Immature natural killer cell (primary cell): ENCODE measurements at regions not wholly inside any gene's neighbourhood (a gene's known extent, or its start where the extent isn't known, plus 50 kb on each side); places are given as distances from the start of the nearest gene placed in this dataset.

Experiments
- DNase-seq, 3 donors: peaks; one replicate each; pipeline ENCODE4 v3.0.0; 2022; ENCODE audit warnings: mixed read lengths in 1 of 3
- H3K27ac Mint-ChIP-seq, 6 donors: one replicate each; pipeline ENCODE4 v1.8.0; 2020; ENCODE audit warnings: mixed read lengths in 6 of 6, mild to moderate bottlenecking in 5 of 6, inconsistent platforms in 4 of 6, moderate library complexity in 3 of 6
- H3K27me3 Mint-ChIP-seq, 3 donors: one replicate each; pipeline ENCODE4 v1.8.0; 2020 to 2021; ENCODE audit warnings: low read depth in 3 of 3, mild to moderate bottlenecking in 3 of 3, mixed read lengths in 3 of 3, moderate library complexity in 3 of 3, inconsistent platforms in 1 of 3
- H3K36me3 Mint-ChIP-seq, 3 donors: one replicate each; pipeline ENCODE4 v1.8.0; 2020; ENCODE audit warnings: mixed read lengths in 3 of 3, inconsistent platforms in 2 of 3, mild to moderate bottlenecking in 2 of 3
- H3K4me1 Mint-ChIP-seq, 2 donors: one replicate each; pipeline ENCODE4 v1.8.0; 2020; ENCODE audit warnings: inconsistent platforms in 2 of 2, mild to moderate bottlenecking in 2 of 2, mixed read lengths in 2 of 2, moderate library complexity in 1 of 2
- H3K4me3 Mint-ChIP-seq, 5 donors: one replicate each; pipeline ENCODE4 v1.8.0; 2020; ENCODE audit warnings: mild to moderate bottlenecking in 5 of 5, mixed read lengths in 5 of 5, inconsistent platforms in 3 of 5, moderate library complexity in 3 of 5
- H3K9me3 Mint-ChIP-seq, 6 donors: one replicate each; pipeline ENCODE4 v1.8.0; 2020; ENCODE audit warnings: mild to moderate bottlenecking in 6 of 6, mixed read lengths in 6 of 6, inconsistent platforms in 4 of 6, moderate library complexity in 3 of 6

DNA sequence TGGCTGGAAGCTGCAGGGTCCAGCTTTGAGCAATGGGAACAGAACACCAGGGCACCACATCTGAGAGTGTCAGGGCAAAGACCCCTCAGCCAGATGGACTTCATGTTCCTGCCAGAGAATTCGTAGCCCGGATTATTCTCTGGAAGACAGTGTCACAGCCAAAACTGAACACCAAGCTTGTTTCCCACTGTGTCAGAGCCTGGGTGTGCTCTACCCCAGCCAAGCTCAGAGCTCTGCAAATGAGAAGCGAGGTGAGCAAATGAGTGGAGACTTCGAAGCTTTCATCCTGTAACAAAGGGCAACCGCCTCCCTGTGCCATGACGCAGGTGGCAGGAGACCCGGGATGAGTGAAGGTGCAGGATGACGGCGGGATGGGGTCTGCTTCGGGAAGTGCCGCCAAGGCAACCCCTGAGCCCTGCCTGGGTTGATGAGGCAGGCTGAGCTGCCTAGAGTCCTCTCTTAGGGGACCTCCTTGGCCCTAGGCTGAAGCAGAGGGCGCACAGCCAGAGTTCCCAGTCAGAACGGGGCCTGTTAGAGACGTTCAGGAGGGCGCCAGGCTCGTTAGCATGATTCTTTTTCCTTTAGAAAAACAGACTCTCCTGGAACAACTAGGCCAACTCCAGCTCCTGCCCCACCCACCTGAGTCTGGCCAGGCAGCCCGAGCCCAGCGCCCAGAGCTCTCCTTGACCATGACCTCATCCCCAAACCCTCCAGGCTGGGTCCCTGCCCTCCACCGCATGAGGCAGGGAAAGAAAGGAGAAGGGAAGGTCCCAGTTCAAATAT lies 187.7 kb downstream of the SOD2 start:
- no peaks in the 10 kb centered on the region for H3K9me3 Mint-ChIP-seq
- H3K27ac Mint-ChIP-seq: no peak overlapping the region

DNA sequence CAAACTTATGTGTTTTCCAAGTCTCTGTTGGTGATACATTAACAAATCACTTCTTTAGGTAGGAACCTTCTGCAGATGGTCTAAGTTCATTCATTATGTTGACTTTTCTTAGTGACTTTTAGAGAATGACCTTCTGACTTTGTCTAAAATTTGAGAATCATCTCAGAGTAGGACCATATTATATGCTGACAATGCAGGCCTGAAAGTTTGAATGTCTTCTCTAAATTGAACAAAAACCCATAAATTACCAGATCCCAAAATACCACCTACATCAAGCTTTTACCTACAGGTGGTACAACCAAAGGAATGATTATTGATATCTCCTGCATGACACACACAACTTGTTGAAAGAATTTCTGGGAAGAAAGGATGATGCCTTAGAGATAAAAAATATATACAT lies 191.5 kb downstream of the SOD2 start:
- H3K4me1 Mint-ChIP-seq: no peaks in the 10 kb centered on the region
- no peak overlapping the region for H3K4me3 Mint-ChIP-seq
- H3K27ac Mint-ChIP-seq: no peak overlapping the region
- peaks cover 1 to 3% (median 2%) of the 10 kb centered on the region in 3 donors for H3K27me3 Mint-ChIP-seq
- DNase-seq: no peak
- H3K9me3 Mint-ChIP-seq: peaks cover 0 to 5% (median 2%) of the 10 kb centered on the region in 6 donors
- no peaks in the 10 kb centered on the region for H3K36me3 Mint-ChIP-seq

More for the DNA sequence above, 187.7 kb downstream of the SOD2 start:
- no peaks in the 10 kb centered on the region for H3K4me1 Mint-ChIP-seq
- H3K4me3 Mint-ChIP-seq: no peak overlapping the region
- H3K27me3 Mint-ChIP-seq: peaks cover 0 to 3% (median 1%) of the 10 kb centered on the region in 3 donors
- DNase-seq: no peak
- no peaks in the 10 kb centered on the region for H3K36me3 Mint-ChIP-seq

DNA sequence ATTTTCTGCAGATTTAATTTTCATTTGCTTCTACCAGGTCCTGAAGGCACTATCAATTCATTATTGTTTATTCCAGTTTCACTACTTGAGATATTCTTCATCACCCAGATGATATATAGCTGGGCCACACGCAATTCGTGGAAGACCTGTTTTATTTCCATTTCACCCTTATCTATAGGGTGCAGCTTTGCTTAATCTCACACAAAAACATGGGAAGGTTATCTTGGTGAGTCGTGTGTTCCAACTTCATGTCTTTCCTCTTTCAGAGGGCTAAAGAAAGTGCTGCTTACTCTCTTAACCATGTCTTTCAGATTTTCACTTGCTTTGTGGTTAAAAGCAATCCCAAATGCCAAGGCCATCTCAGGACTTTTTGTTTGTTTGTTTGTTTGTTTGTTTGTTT lies 194.0 kb downstream of the SOD2 start:
- Mint-ChIP-seq H3K4me3 (no peak overlapping the region), H3K36me3 (no peaks in the 10 kb centered on the region), H3K27ac (no peak overlapping the region), H3K9me3 (peaks cover 0 to 5% (median 2%) of the 10 kb centered on the region in 6 donors), H3K27me3 (peaks cover 3 to 6% (median 5%) of the 10 kb centered on the region in 3 donors), H3K4me1 (no peaks in the 10 kb centered on the region)
- DNase-seq: no peak

DNA sequence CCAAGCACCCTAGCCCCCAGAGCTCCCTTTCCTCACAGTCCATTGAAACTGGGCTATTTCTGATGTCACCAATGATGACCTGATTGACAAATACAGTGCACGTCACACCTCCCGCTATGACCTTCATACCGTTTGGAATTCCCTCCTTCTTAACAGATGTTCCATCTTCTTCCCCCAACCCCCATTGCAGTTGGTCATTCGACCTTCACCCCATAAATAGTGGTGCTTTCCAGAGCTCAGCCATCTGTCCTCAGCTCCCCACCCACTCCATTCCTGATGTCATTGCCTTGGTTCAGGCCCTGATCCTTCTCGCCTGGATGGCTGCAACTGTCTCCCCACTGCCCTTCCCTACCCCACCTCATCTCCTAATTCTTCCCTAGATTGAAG lies 198.5 kb downstream of the SOD2 start:
- DNase-seq: no peak
- Mint-ChIP-seq H3K27me3 (peaks cover 1 to 7% (median 5%) of the 10 kb centered on the region in 3 donors), H3K36me3 (no peaks in the 10 kb centered on the region), H3K4me3 (no peak overlapping the region), H3K4me1 (no peaks in the 10 kb centered on the region), H3K27ac (no peak overlapping the region), H3K9me3 (peaks cover 0 to 4% (median 0%) of the 10 kb centered on the region in 6 donors)

DNA sequence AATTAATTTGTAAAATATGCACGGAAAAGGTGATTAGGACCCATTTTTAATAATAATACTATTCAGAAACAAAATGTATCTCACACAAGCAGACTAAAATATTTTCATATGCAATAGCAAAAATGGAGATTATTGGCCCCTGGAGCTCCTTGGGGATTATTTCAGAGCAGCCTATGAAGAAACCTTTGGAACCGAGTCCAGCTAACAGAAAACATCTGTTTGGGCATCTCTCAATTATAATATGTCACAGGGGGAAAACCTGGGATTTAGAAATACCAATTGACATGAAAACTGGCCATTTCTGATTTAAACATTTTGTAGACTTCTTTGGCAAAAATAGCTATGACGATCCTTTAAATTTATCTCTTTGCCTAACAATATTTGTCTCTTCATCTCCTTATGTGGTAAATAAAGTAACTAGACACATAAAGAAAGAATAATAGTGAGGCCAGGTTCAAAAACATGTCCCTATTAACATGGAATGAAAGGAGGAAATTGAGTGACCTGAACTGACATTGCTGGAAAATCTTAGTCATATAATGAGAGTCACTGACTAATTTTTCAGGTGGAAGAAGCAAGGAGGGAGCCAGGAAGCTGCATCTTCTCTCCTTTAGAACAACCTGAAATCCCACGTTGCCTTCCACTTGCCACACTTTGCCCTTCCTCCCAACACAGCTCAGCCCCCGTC lies 199.0 kb downstream of the SOD2 start:
- Mint-ChIP-seq H3K9me3 (peaks cover 0 to 4% (median 0%) of the 10 kb centered on the region in 6 donors), H3K4me3 (no peak overlapping the region), H3K27ac (no peak overlapping the region), H3K4me1 (no peaks in the 10 kb centered on the region), H3K36me3 (no peaks in the 10 kb centered on the region), H3K27me3 (peaks cover 1 to 7% (median 5%) of the 10 kb centered on the region in 3 donors)
- DNase-seq: no peak

DNA sequence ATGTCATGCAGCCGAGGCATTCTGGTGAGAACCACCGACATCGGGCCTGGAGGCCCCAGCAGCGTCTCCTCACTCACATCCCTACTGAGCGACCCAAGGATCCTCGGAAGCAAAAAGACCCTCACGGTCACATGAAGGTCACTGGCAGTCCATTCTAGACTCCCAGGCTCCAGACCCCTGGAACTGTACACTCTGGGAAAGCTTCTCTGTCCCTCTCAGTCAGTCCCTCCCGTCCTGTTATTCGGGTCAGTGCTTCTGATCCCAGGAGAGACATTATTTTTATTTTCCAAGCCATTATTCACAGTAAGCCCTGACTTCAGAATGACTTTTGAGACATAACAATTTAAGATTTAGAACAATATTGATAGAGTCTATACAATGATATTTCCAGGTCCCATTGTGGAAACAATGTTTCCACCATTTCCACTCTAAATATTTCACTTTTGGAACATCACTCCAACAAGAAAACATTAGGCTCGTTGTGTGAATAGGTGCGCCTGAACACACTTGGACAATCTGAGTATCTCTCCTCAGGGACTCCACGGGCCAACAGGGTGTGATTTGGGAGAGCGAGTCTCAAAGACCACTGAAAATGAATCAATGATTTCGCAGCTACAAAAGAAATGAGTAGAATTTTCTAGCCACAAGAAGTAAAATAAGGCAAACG lies 199.7 kb downstream of the SOD2 start:
- H3K4me3 Mint-ChIP-seq: no peak overlapping the region
- no peaks in the 10 kb centered on the region for H3K36me3 Mint-ChIP-seq
- peaks cover 1 to 7% (median 3%) of the 10 kb centered on the region in 3 donors for H3K27me3 Mint-ChIP-seq

DNA sequence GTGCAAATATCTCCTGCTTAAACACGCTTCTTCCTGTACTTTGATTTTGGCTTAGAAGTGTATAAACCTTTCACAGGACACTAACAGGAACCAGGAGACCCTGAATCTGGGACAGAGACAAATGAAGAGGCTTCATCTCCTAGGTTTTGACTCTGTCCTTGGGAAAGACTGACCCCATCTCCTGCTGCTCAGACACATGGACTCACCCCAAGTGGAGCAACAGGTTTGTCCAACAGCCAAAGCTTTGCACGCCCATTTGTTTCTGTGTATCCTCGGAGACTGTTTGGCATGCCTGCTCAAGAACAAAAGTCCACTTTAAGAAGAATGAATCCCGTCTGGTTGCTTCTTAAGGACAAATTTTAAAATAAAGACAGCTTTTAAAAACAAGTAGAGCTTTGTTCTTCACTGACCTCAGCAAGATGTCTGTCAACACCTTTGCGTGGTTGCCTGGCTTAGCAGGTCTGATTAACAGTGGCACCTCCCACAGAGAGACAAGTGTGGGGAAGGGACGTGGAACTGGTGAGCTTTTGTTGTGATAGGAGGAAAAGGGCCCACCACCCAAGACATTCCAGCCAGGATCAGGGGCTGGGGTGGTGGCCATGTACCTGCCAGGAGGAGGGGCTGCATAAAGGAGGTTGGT lies 202.6 kb downstream of the SOD2 start:
- no peak overlapping the region for H3K4me3 Mint-ChIP-seq
- no peak for DNase-seq
- no peaks in the 10 kb centered on the region for H3K4me1 Mint-ChIP-seq
- no peaks in the 10 kb centered on the region for H3K36me3 Mint-ChIP-seq
- no peak overlapping the region for H3K27ac Mint-ChIP-seq
- H3K27me3 Mint-ChIP-seq: peaks cover 1 to 6% (median 5%) of the 10 kb centered on the region in 3 donors
- no peaks in the 10 kb centered on the region for H3K9me3 Mint-ChIP-seq

More for the DNA sequence above, 199.7 kb downstream of the SOD2 start:
- no peaks in the 10 kb centered on the region for H3K4me1 Mint-ChIP-seq
- DNase-seq: no peak
- peaks cover 0 to 4% (median 0%) of the 10 kb centered on the region in 6 donors for H3K9me3 Mint-ChIP-seq
- H3K27ac Mint-ChIP-seq: no peak overlapping the region

DNA sequence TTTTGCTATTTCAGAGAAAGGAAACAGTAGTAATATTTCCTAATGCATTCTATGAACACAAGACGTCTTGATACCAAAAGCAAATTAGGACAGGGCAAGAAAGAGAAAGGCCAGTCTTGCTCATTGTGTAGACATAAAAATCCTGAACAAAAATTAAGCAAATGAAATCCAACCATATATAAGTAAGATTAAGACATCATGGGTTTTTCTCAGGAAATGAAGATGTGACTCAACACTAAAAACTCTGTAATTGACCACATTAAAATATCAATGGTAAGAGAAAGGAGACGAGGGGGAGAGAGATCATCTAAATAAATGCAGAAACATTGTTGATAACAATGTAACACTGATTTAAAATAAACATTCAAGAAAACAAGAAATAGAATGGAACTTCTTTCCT lies 205.4 kb downstream of the SOD2 start:
- DNase-seq: no peak
- H3K27me3 Mint-ChIP-seq: peaks cover 2 to 6% (median 3%) of the 10 kb centered on the region in 3 donors
- H3K9me3 Mint-ChIP-seq: peaks cover 0 to 2% (median 0%) of the 10 kb centered on the region in 6 donors
- no peaks in the 10 kb centered on the region for H3K36me3 Mint-ChIP-seq
- H3K4me1 Mint-ChIP-seq: no peaks in the 10 kb centered on the region
- H3K27ac Mint-ChIP-seq: no peak overlapping the region
- H3K4me3 Mint-ChIP-seq: no peak overlapping the region

DNA sequence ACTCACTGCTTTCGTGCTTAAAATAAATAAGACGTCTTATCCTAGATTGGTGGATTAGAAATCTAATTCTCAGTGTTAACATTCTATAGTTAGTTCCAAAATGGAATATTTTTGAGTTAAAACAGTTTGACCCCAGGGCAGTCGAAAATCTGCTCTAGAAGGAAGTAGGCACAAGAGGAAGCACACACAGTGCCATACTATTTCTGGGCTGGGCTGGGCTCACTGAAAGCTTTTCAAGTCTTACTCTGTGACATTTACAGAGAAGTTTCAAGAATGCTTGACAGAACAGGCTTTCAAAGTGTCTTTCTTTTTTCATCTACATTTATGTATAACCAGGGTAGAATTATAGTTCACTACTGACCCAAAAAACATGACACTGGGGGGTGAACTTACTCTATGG lies 209.8 kb downstream of the SOD2 start:
- Mint-ChIP-seq H3K4me3 (no peak overlapping the region), H3K9me3 (peaks cover 0 to 2% (median 0%) of the 10 kb centered on the region in 6 donors), H3K4me1 (no peaks in the 10 kb centered on the region), H3K27me3 (peaks cover 2 to 14% (median 6%) of the 10 kb centered on the region in 3 donors), H3K27ac (no peak overlapping the region), H3K36me3 (no peaks in the 10 kb centered on the region)
- DNase-seq: no peak

DNA sequence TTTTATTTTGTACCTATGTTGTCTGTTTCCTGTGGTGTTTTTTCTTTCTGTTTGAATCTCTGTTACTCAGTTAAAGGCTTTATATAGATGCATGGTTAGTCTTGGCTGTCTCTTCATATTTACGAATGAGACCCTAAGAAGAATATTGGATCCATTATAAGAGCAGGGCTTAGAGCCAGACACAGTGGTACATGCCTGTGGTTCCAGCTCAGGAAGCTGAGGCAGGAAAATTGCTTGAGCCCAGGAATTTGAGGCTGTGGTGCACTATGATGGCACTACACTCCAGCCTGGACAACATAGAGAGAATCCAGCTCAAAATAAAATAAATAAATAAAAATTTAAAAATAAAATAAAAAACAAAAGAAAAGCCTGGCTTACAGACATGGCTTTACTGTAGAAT lies 211.1 kb downstream of the SOD2 start:
- Mint-ChIP-seq H3K4me3 (no peak overlapping the region), H3K36me3 (no peaks in the 10 kb centered on the region), H3K27me3 (peaks cover 2 to 14% (median 6%) of the 10 kb centered on the region in 3 donors), H3K4me1 (no peaks in the 10 kb centered on the region), H3K9me3 (peaks cover 0 to 2% (median 0%) of the 10 kb centered on the region in 6 donors), H3K27ac (no peak overlapping the region)
- DNase-seq: no peak

DNA sequence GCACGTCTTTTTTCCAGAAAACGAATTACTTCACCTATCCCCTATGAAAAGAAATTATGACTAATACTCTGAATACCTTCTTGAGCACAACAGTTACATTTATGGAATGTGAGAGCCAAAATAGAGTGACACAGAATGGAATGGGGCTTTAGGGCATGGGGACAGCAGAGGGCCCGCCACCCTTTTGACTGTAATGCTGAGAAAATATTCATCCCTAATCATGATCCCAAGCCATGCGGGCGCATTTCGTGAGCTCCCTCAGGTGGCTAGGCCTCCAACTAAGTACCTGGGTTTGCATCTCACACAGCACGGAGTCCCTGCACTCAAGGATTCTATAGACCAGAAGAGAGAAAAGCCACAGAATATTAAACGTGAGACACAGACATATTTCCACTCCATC lies 212.6 kb downstream of the SOD2 start:
- Mint-ChIP-seq H3K36me3 (no peaks in the 10 kb centered on the region), H3K9me3 (peaks cover 0 to 4% (median 0%) of the 10 kb centered on the region in 6 donors), H3K4me1 (no peaks in the 10 kb centered on the region), H3K27me3 (peaks cover 2 to 12% (median 6%) of the 10 kb centered on the region in 3 donors), H3K4me3 (no peak overlapping the region), H3K27ac (no peak overlapping the region)
- no peak for DNase-seq

DNA sequence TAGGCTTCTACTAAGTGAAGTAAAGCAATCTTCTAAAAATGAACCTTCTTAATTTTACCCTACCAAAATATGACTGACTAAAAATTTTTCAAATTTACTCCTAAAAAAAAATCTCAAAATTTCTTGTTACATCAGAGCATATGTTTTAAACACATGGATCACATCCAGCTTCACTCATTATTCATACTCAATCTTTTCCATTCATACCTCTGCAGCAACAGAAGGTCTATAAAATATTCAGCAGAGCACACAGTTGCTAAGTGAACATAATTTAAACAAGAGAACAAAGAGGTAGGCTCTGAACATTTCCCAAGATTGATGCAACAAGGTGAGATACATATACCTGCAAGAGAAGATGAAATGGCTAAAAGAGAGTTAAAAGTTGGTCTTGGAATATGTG lies 213.9 kb downstream of the SOD2 start:
- Mint-ChIP-seq H3K36me3 (no peaks in the 10 kb centered on the region), H3K27me3 (peaks cover under 1 to 12% (median 6%) of the 10 kb centered on the region in 3 donors), H3K4me1 (no peaks in the 10 kb centered on the region), H3K27ac (no peak overlapping the region), H3K9me3 (peaks cover 0 to 4% (median 0%) of the 10 kb centered on the region in 6 donors), H3K4me3 (no peak overlapping the region)
- no peak for DNase-seq

DNA sequence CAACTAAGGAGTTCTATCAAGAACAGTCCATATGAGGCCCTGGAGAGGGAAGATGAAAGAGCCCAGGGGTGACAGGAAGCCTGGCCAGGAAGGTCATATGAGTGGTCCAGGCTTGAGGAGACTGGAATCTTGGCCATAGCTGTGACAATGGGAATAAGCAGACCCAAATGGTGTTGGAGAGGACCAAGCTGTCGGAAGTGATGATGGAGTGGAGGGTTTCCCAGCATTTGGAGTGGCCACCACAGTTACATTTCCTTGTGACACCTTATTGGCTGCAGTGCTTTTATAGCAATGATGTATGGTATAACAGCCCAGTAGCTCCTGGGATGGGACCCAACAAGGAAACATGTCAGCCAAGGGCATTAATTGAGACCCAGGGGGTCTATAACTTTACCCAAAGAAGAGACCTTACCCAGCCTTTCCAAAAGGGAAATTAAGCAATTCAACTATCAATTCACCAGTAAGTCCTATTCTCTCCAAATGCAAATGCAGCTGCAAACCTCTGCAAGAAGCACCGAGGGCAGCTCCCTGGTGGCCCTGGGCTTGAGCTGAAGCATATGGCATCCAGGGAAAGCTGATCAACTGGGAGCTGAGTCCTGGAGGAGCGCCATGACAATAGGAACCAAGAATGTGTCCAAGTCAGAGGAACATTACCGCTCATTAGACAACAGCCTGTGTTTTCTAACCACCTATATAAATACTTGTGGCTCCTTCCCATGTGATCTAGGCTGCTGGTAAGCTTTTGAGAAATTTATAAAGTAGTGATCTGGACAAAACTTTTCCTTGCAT lies 219.4 kb downstream of the SOD2 start:
- no peak for DNase-seq
- no peak overlapping the region for H3K4me3 Mint-ChIP-seq
- no peaks in the 10 kb centered on the region for H3K36me3 Mint-ChIP-seq
- H3K9me3 Mint-ChIP-seq: peaks cover 0 to 2% (median 0%) of the 10 kb centered on the region in 6 donors
- no peak overlapping the region for H3K27ac Mint-ChIP-seq
- peaks cover 0 to 7% (median 3%) of the 10 kb centered on the region in 3 donors for H3K27me3 Mint-ChIP-seq
- H3K4me1 Mint-ChIP-seq: no peaks in the 10 kb centered on the region
